CD14-positive monocyte (primary cell): ENCODE measurements at regions not wholly inside any gene's neighbourhood (a gene's known extent, or its start where the extent isn't known, plus 50 kb on each side); places are given as distances from the start of the nearest gene placed in this dataset.

Experiments used
- DNase-seq, 3 donors: peaks; one replicate each; pipeline ENCODE4 v3.0.0-alpha.2; 2011 to 2022
- H2AFZ ChIP-seq: 2 replicates; pipeline ENCODE4 v1.6.0; 2012; ENCODE audit warnings: mild to moderate bottlenecking, low read depth, low read length, inconsistent platforms; ENCODE audit not compliant: insufficient read depth, poor library complexity, severe bottlenecking
- H3K27ac ChIP-seq, 2 donors: 1 replicate in 1 of 2; 2 replicates in 1 of 2; pipeline ENCODE4 v1.5.1; 2012 to 2013; ENCODE audit warnings: low read length in 2 of 2, control low read depth in 1 of 2, inconsistent platforms in 1 of 2, low read depth in 1 of 2, mild to moderate bottlenecking in 1 of 2
- H3K27me3 ChIP-seq, 2 donors: one replicate each; pipeline versions ENCODE4 v1.6.0 to v1.6.1; 2011 to 2013; ENCODE audit warnings: low read length in 2 of 2; ENCODE audit not compliant: control insufficient read depth in 2 of 2, insufficient read depth in 2 of 2
- H3K36me3 ChIP-seq, 2 donors: replicated peaks in 1 of 2; 1 replicate in 1 of 2; 2 replicates in 1 of 2; pipeline versions ENCODE4 v1.5.1 to v1.6.1; 2012 to 2013; ENCODE audit warnings: low read length in 2 of 2, control low read depth in 1 of 2, inconsistent platforms in 1 of 2, mild to moderate bottlenecking in 1 of 2; ENCODE audit not compliant: insufficient read depth in 2 of 2, control insufficient read depth in 1 of 2
- H3K4me1 ChIP-seq, 2 donors: 1 replicate in 1 of 2; 2 replicates in 1 of 2; pipeline versions ENCODE4 v1.5.1 to v1.6.1; 2012 to 2013; ENCODE audit warnings: low read length in 2 of 2, control low read depth in 1 of 2, inconsistent platforms in 1 of 2, mild to moderate bottlenecking in 1 of 2, moderate library complexity in 1 of 2; ENCODE audit not compliant: insufficient read depth in 2 of 2, control insufficient read depth in 1 of 2
- H3K4me2 ChIP-seq: replicated peaks from 2 replicates; pipeline ENCODE3; 2012; ENCODE audit warnings: low read length, moderate library complexity, mild to moderate bottlenecking; ENCODE audit not compliant: poor library complexity, severe bottlenecking; ENCODE audit errors: extremely low read depth
- H3K4me3 ChIP-seq, 3 experiments: fragments of 200-600 bp in 1 of 3; sonication (generic) in 1 of 3; replicated peaks in 1 of 3; 1 replicate in 2 of 3; 2 replicates in 1 of 3; pipeline ENCODE4 v1.5.1; 2011 to 2013; ENCODE audit warnings: low read length in 3 of 3, mild to moderate bottlenecking in 3 of 3, control low read depth in 2 of 3, low read depth in 2 of 3, inconsistent platforms in 1 of 3, moderate library complexity in 1 of 3
- H3K79me2 ChIP-seq: 2 replicates; pipeline ENCODE4 v1.6.0; 2012; ENCODE audit warnings: mild to moderate bottlenecking, control low read depth, inconsistent platforms, low read length, moderate library complexity; ENCODE audit not compliant: insufficient read depth
- H3K9ac ChIP-seq: 2 replicates; pipeline ENCODE4 v1.6.0; 2017; ENCODE audit warnings: low read length, mild to moderate bottlenecking; ENCODE audit not compliant: insufficient read depth, poor library complexity, severe bottlenecking
- H3K9me3 ChIP-seq, 2 donors: replicated peaks in 1 of 2; 1 replicate in 1 of 2; 2 replicates in 1 of 2; pipeline versions ENCODE4 v1.5.1 to v1.6.1; 2012 to 2013; ENCODE audit warnings: low read length in 2 of 2, control low read depth in 1 of 2; ENCODE audit not compliant: control insufficient read depth in 1 of 2, insufficient read depth in 1 of 2
- H4K20me1 ChIP-seq: 2 replicates; pipeline ENCODE4 v1.6.0; 2012; ENCODE audit warnings: mild to moderate bottlenecking, low read length, control low read depth, moderate library complexity; ENCODE audit not compliant: insufficient read depth
- H3K27ac Mint-ChIP-seq, 7 donors: one replicate each; pipeline ENCODE4 v1.8.0; 2020; ENCODE audit warnings: mild to moderate bottlenecking in 7 of 7, mixed read lengths in 7 of 7, moderate library complexity in 6 of 7, inconsistent platforms in 2 of 7
- H3K27me3 Mint-ChIP-seq, 3 donors: one replicate each; pipeline ENCODE4 v1.8.0; 2021 to 2022; ENCODE audit warnings: low read depth in 3 of 3, mild to moderate bottlenecking in 3 of 3, mixed read lengths in 3 of 3, moderate library complexity in 3 of 3, inconsistent platforms in 1 of 3
- H3K36me3 Mint-ChIP-seq, 2 donors: one replicate each; pipeline ENCODE4 v1.8.0; 2020; ENCODE audit warnings: mixed read lengths in 2 of 2, inconsistent platforms in 1 of 2, mild to moderate bottlenecking in 1 of 2
- H3K4me1 Mint-ChIP-seq: one replicate; pipeline ENCODE4 v1.8.0; 2020; ENCODE audit warnings: mild to moderate bottlenecking, mixed read lengths
- H3K4me3 Mint-ChIP-seq, 2 donors: one replicate each; pipeline ENCODE4 v1.8.0; 2020; ENCODE audit warnings: mild to moderate bottlenecking in 2 of 2, mixed read lengths in 2 of 2, moderate library complexity in 1 of 2
- H3K9me3 Mint-ChIP-seq, 7 donors: one replicate each; pipeline ENCODE4 v1.8.0; 2020 to 2022; ENCODE audit warnings: mixed read lengths in 7 of 7, mild to moderate bottlenecking in 6 of 7, moderate library complexity in 6 of 7, inconsistent platforms in 2 of 7
- WGBS: methylation state at CpG from one replicate; pipeline ENCODE4 v1.1.5; 2013; ENCODE audit warnings: missing lambda C conversion rate; ENCODE audit not compliant: insufficient coverage; 5-methylcytosine and 5-hydroxymethylcytosine counted together
- intact Hi-C, 2 donors: fragments of 100-400 bp; cut with micrococcal nuclease; formaldehyde crosslinking; loops; one replicate each; pipeline versions ENCODE4 v1.15.0 to v1.15.1; 2023
- TF ChIP-seq, protein P1 (sequence below): fragments of 200-600 bp; IDR thresholded peaks from one replicate; pipeline ENCODE4 v1.8.0; 2022; ENCODE audit warnings: antibody characterized with exemption, mild to moderate bottlenecking

DNA sequence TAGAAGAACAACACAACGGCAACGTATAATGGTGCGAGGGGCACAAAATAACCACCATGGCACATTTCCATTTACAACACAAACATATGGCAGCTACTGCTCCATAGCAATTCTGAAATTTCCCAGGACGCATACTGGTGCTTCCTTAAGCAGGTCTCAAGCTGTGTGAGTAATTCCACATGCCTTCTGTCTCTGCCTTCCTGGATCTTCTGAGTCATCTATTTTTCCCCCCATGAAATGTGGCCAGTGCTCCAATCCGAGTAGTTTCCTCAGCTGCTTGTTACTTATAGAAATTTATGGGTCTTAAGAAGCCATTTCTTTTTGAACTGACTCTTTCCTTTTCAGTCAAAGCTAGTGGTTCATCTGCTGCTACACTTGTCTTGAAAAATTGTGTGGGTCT, 256.6 kb upstream of the KLF6 start:
- H3K36me3 Mint-ChIP-seq, result peaks cover 1 to 7% of the 10 kb centered on the region in 2 donors
- TF ChIP-seq, protein P1, sequence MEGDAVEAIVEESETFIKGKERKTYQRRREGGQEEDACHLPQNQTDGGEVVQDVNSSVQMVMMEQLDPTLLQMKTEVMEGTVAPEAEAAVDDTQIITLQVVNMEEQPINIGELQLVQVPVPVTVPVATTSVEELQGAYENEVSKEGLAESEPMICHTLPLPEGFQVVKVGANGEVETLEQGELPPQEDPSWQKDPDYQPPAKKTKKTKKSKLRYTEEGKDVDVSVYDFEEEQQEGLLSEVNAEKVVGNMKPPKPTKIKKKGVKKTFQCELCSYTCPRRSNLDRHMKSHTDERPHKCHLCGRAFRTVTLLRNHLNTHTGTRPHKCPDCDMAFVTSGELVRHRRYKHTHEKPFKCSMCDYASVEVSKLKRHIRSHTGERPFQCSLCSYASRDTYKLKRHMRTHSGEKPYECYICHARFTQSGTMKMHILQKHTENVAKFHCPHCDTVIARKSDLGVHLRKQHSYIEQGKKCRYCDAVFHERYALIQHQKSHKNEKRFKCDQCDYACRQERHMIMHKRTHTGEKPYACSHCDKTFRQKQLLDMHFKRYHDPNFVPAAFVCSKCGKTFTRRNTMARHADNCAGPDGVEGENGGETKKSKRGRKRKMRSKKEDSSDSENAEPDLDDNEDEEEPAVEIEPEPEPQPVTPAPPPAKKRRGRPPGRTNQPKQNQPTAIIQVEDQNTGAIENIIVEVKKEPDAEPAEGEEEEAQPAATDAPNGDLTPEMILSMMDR, result no peak
- peaks cover 12 to 13% of the 10 kb centered on the region in 2 donors for H3K9me3 ChIP-seq
- H3K27me3 Mint-ChIP-seq, result peaks cover 0 to 2% (median 0%) of the 10 kb centered on the region in 3 donors
- WGBS, result 100% methylated on average over 4 of the region's 5 CpGs
- H3K79me2 ChIP-seq, result no peaks in the 10 kb centered on the region
- H3K36me3 ChIP-seq, result no peaks in the 10 kb centered on the region
- H3K4me1 Mint-ChIP-seq, result peaks cover 18% of the 10 kb centered on the region
- H3K9me3 Mint-ChIP-seq, result peaks cover 6 to 22% (median 15%) of the 10 kb centered on the region in 7 donors
- no peak overlapping the region for H3K9ac ChIP-seq
- no peaks in the 10 kb centered on the region for H4K20me1 ChIP-seq
- H3K4me3 ChIP-seq, result no peak overlapping the region
- H3K4me2 ChIP-seq, result no peak overlapping the region
- no peak overlapping the region for H3K4me3 Mint-ChIP-seq
- no peak for DNase-seq
- H3K4me1 ChIP-seq, result peaks cover 13 to 16% of the 10 kb centered on the region in 2 donors
- H2AFZ ChIP-seq, result no peak overlapping the region
- intact Hi-C loops, result no loop called here
- no peak overlapping the region for H3K27ac Mint-ChIP-seq
- H3K27ac ChIP-seq, result no peak overlapping the region
- H3K27me3 ChIP-seq, result no peaks in the 10 kb centered on the region

DNA sequence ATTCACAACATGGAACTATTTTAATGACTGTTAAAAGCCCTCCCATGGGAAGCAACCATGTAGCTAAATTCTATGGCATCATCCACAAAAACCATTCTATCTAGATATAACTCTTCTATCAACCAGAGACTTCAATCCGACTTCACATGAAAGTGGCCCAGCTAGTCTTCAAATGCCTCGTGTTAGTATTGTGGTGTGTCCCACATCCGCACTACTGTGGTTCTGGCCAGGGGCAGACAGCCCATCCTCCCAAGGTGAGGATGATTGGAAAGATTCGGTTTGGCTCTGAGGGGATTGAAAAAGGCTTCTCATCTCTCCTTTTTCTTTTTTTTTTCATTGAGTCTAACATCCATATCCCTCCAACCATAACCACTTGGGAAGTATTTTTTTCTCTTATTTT, 253.0 kb upstream of the KLF6 start:
- Histone ChIP-seq H4K20me1 (no peaks in the 10 kb centered on the region), H3K9ac (no peak overlapping the region), H3K9me3 (peaks cover 12 to 13% of the 10 kb centered on the region in 2 donors), H3K27me3 (no peaks in the 10 kb centered on the region), H3K79me2 (no peaks in the 10 kb centered on the region), H3K4me1 (peaks cover 10 to 14% of the 10 kb centered on the region in 2 donors), H3K4me2 (no peak overlapping the region), H3K36me3 (no peaks in the 10 kb centered on the region), H2AFZ (no peak overlapping the region), H3K4me3 (no peak overlapping the region), H3K27ac (no peak overlapping the region)
- DNase-seq, result no peak
- Mint-ChIP-seq H3K27me3 (peaks cover 0 to 2% (median 2%) of the 10 kb centered on the region in 3 donors), H3K9me3 (peaks cover 6 to 22% (median 15%) of the 10 kb centered on the region in 7 donors), H3K27ac (no peak overlapping the region), H3K4me3 (no peak overlapping the region), H3K4me1 (peaks cover 20% of the 10 kb centered on the region), H3K36me3 (peaks cover 1 to 7% of the 10 kb centered on the region in 2 donors)
- WGBS, result no CpG with 5 or more reads among the region's 4 CpGs
- TF ChIP-seq, protein P1, result no peak
- intact Hi-C loops, result no loop called here
